ENCODE measurements at regions not wholly inside any gene's neighbourhood (a gene's known extent, or its start where the extent isn't known, plus 50 kb on each side); places are given as distances from the start of the nearest gene placed in this dataset.

GRCh38 chr18:55713707-55714106, 125.7 kb upstream of the TCF4 start:
- no peak overlapping the region for H3K4me3 ChIP-seq (ENCODE audit: low read length)
- no peak for DNase-seq (ENCODE audit: low read depth)
- TF ChIP-seq CTCF (IDR thresholded peaks at IDR 0.05; ENCODE audit: insufficient read depth, low read depth, low read length, missing control alignments) = no peak

- DNase-seq (ENCODE audit: low read depth) = peak; percentile 59
- no peak for TF ChIP-seq CTCF (IDR thresholded peaks at IDR 0.05; ENCODE audit: insufficient read depth, low read depth, low read length, missing control alignments)
- H3K4me3 ChIP-seq (ENCODE audit: low read length) = no peak overlapping the region
These were observed 118.9 kb upstream of the TCF4 start for GRCh38 chr18:55706898-55707297.

DNA sequence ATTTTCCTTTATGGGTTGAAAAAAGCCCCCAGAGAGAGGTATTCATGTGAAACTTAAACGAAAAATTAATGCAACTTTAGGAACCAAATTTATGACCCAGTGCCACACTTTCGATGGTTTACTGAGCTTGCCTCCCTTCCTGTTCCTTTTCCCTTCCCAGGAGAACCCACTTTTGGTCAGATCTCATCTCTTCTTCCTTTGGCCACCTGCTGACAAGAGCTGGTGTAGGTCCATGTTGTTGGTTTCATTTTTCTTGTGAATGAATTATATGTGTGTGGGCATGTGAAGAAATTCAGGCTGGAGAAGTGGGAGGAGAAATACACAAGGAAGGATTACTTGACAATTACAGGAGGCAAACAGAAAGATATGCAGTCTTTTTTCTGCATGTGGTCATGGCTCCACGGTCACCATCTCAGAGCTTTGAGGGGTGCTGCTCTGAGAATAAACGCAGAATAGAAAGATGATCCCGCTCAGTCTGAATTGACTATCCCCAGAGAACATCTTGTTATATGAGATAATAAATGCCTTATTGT, 111.3 kb upstream of the TCF4 start:
- DNase-seq (ENCODE audit: low read depth) = no peak
- no peak for TF ChIP-seq CTCF (IDR thresholded peaks at IDR 0.05; ENCODE audit: insufficient read depth, low read depth, low read length, missing control alignments)
- no peak overlapping the region for H3K4me3 ChIP-seq (ENCODE audit: low read length)

GRCh38 chr18:55696811-55697210, 108.8 kb upstream of the TCF4 start:
- no peak overlapping the region for H3K4me3 ChIP-seq (ENCODE audit: low read length)
- TF ChIP-seq CTCF (IDR thresholded peaks at IDR 0.05; ENCODE audit: insufficient read depth, low read depth, low read length, missing control alignments) = no peak
- no peak for DNase-seq (ENCODE audit: low read depth)

- no peak overlapping the region for H3K4me3 ChIP-seq (ENCODE audit: low read length)
- no peak for TF ChIP-seq CTCF (IDR thresholded peaks at IDR 0.05; ENCODE audit: insufficient read depth, low read depth, low read length, missing control alignments)
- no peak for DNase-seq (ENCODE audit: low read depth)
These were observed 107.1 kb upstream of the TCF4 start for GRCh38 chr18:55695091-55695490.

DNA sequence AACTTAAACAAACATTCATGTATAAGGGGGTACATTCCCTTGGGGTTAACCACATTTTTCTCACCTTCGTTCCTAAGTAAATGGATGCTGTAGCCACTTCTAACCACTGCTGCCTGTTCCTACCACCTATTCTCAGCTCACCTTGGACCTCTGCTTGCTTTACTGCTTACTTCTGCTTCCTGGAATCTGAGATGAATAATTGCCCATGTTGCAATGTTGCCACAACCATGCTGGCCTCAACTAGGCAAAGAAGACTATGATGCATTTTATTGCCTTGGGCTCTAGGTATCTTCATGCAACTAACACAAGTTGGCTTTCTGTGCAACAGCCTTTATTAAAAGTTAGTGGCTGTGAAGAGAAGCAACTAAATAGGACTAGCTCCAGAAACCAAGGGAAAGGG, 106.3 kb upstream of the TCF4 start:
- no peak for TF ChIP-seq CTCF (IDR thresholded peaks at IDR 0.05; ENCODE audit: insufficient read depth, low read depth, low read length, missing control alignments)
- DNase-seq (ENCODE audit: low read depth) = peak; percentile 90
- no peak overlapping the region for H3K4me3 ChIP-seq (ENCODE audit: low read length)

DNA sequence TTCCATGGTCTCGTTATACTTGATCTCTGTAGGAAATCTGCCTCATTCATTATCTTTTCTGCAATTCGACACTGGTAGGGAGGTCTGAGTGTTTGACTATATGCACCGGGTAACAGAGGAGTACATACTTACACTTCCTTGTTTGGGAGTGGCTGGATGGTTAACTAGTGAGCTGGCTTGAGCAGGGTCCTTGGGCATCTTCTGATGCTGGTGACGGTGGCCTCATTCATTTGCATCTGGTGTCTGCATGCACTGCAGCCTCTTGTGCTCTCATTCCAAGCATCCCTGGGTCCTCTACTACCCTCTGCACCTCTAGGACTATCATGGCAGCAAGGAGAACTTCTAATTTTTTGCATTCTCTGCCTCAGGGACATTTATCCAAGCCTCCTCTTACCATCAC, 100.0 kb upstream of the TCF4 start:
- TF ChIP-seq CTCF (IDR thresholded peaks at IDR 0.05; ENCODE audit: insufficient read depth, low read depth, low read length, missing control alignments) = no peak
- peak; percentile 21 for DNase-seq (ENCODE audit: low read depth)
- H3K4me3 ChIP-seq (ENCODE audit: low read length) = no peak overlapping the region
